LNCAP (cell line): ENCODE measurements at regions not wholly inside any gene's neighbourhood (a gene's known extent, or its start where the extent isn't known, plus 50 kb on each side); places are given as distances from the start of the nearest gene placed in this dataset.

Experiments used
- TF ChIP-seq, protein P1 (sequence below): fragments of 450-650 bp; IDR thresholded peaks from 2 replicates; pipeline ENCODE4 v1.5.1; 2017; ENCODE audit warnings: mild to moderate bottlenecking

- TF ChIP-seq, protein P1, sequence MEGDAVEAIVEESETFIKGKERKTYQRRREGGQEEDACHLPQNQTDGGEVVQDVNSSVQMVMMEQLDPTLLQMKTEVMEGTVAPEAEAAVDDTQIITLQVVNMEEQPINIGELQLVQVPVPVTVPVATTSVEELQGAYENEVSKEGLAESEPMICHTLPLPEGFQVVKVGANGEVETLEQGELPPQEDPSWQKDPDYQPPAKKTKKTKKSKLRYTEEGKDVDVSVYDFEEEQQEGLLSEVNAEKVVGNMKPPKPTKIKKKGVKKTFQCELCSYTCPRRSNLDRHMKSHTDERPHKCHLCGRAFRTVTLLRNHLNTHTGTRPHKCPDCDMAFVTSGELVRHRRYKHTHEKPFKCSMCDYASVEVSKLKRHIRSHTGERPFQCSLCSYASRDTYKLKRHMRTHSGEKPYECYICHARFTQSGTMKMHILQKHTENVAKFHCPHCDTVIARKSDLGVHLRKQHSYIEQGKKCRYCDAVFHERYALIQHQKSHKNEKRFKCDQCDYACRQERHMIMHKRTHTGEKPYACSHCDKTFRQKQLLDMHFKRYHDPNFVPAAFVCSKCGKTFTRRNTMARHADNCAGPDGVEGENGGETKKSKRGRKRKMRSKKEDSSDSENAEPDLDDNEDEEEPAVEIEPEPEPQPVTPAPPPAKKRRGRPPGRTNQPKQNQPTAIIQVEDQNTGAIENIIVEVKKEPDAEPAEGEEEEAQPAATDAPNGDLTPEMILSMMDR, result no peak
Observed at GRCh38 chr2:195542067-195542466, 115.0 kb upstream of the SLC39A10 start.

DNA sequence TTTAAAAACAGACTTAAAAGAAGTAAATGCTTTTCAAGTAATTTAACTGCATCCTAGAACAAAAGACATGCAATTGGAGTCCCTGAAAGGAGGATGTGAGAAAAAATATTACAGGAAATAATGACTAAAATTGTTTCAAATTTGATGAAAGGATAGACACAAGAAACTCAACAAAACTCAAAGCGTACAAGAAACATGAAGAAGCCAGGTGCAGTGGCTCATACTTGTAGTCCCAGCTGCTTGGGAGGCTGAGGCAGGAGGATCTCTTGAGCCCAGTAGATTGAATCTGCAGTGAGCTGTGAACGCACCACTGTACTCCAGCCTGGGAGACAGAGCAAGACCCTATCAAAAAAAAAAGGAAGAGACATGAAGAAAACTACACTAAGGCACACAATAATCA, 118.1 kb upstream of the SLC39A10 start:
- TF ChIP-seq, protein P1, result no peak

DNA sequence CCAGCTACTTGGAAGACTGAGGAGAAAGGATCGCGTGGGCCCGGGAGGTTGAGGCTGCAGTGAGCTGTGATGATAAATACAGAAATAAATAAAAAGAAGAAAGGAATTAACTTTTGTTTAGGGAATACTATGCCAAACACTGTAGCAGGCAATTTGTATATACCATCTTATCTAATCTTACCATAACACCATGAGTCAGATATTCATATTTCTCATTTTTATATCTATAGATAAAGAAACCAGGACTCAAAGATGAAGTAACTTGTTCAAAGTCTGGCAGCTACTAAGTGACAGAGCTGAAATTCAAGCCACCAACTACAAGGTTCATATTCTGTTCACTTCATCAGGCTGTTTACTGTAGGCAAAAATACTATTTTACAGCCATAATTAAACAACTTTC, 119.2 kb upstream of the SLC39A10 start:
- TF ChIP-seq, protein P1, result no peak

DNA sequence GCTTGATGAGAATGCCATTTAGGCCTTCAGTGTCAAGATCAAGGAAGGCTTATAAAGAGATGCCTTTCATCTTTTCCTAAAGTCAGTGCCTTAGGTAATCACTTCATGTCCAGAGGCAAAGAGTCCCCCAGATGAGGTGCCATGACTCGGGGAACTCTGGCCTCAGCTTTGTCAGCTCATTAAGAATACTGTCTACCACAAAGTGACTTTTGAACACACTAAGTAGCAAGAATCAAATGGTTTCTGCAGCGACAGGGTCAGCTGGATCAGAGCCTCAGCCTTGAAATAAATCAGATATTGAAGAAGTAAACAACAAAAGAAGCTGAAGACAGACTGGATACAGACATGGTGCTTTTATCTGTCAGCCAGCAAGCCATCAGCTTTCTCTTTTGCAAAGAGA, 120.1 kb upstream of the SLC39A10 start:
- TF ChIP-seq, protein P1, result no peak

GRCh38 chr2:195535911-195536522, 121.0 kb upstream of the SLC39A10 start:
- TF ChIP-seq, protein P1, result no peak

DNA sequence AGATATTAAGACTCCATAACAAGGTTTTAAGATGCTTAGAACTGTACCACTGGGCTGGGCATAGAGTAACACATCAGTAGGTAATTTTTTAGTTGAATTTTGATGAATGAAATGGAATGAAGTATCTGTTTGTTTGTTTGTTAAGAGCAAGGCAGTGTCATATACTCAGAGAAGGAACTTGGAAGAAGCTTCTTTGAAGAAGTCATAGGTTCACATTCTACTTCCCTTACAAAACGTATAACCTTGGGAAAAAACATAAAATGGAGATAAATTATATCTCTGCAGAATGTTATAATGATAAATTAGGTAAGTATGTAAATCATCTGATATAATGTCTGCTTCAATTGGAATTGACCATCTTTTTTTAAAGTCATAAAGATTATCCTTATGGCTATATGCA, 122.1 kb upstream of the SLC39A10 start:
- TF ChIP-seq, protein P1, result no peak

- TF ChIP-seq, protein P1, result no peak
Observed at GRCh38 chr2:195533771-195534642, 123.0 kb upstream of the SLC39A10 start.
